Adrenal gland (tissue), 5 donors: ENCODE measurements at regions not wholly inside any gene's neighbourhood (a gene's known extent, or its start where the extent isn't known, plus 50 kb on each side); places are given as distances from the start of the nearest gene placed in this dataset.

Source experiments
- CTCF ChIP-seq, 6 experiments: fragments of 450-650 bp in 4 of 6; fragments of 200-600 bp in 2 of 6; sonication (generic) in 1 of 6; IDR thresholded peaks; 1 replicate in 5 of 6; 2 replicates in 1 of 6; pipeline versions ENCODE4 v1.5.1 to v1.8.0; 2016 to 2021; ENCODE audit warnings: antibody characterized with exemption in 6 of 6, mild to moderate bottlenecking in 2 of 6, moderate library complexity in 1 of 6
- POLR2A ChIP-seq, 2 donors: fragments of 450-650 bp; IDR thresholded peaks; one replicate each; pipeline ENCODE4 v1.6.1; 2017; ENCODE audit warnings: antibody characterized with exemption in 2 of 2, mild to moderate bottlenecking in 2 of 2, moderate library complexity in 1 of 2
- donor health status: DM: no; HTN: no; CAD: no.

DNA sequence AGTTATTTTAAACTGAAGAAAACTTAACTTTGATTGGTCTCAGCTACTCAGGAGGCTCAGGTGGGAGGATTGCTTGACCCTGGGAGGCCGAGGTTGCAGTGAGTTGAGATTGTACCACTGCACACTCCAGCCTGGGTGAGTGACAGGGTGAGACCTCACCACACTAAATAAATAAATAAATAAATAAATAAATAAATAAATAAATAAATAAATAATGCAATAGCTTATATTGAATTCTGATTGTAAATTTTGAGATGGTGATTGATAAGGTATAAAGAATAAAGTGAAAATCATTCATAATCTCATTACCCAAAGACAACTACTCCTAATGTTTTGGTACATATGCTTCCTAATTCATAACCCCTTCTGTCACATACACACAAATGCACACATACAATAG, 58.1 kb downstream of the TUBA3C start:
- TF ChIP-seq CTCF (IDR thresholded peaks at IDR 0.05) (no peak), POLR2A (IDR thresholded peaks at IDR 0.05) (no peak)
